Astrocyte (in vitro differentiated cells and primary cell): ENCODE measurements at regions not wholly inside any gene's neighbourhood (a gene's known extent, or its start where the extent isn't known, plus 50 kb on each side); places are given as distances from the start of the nearest gene placed in this dataset.

Source experiments
- DNase-seq: peaks from one replicate; pipeline ENCODE4 v3.0.0-alpha.2; 2010; ENCODE audit warnings: low read depth
- FAIRE-seq: peaks from 2 replicates; lab custom pipeline; 2011; peaks lifted over from hg19 to GRCh38; lab: Jason Lieb, UNC
- H2AFZ ChIP-seq: 2 replicates; pipeline ENCODE4 v1.6.0; 2012; ENCODE audit warnings: low read depth, low read length, inconsistent platforms
- H3K27ac ChIP-seq: 2 replicates; pipeline ENCODE4 v1.5.1; 2011; ENCODE audit warnings: low read depth, low read length, inconsistent platforms
- H3K27me3 ChIP-seq: 2 replicates; pipeline ENCODE4 v1.6.0; 2011; ENCODE audit warnings: low read length, inconsistent platforms; ENCODE audit not compliant: insufficient read depth
- H3K36me3 ChIP-seq: 2 replicates; pipeline ENCODE4 v1.5.1; 2011; ENCODE audit warnings: low read length, inconsistent platforms; ENCODE audit not compliant: insufficient read depth
- H3K4me1 ChIP-seq: 2 replicates; pipeline ENCODE4 v1.5.1; 2011; ENCODE audit warnings: low read length, inconsistent platforms; ENCODE audit not compliant: insufficient read depth
- H3K4me2 ChIP-seq: 2 replicates; pipeline ENCODE4 v1.6.0; 2012; ENCODE audit warnings: low read length, inconsistent platforms
- H3K4me3 ChIP-seq: 2 replicates; pipeline ENCODE4 v1.5.1; 2011; ENCODE audit warnings: low read depth, mild to moderate bottlenecking, low read length, inconsistent platforms; ENCODE audit not compliant: insufficient read depth
- H3K79me2 ChIP-seq: 2 replicates; pipeline ENCODE4 v1.6.0; 2012; ENCODE audit warnings: mild to moderate bottlenecking, low read length, inconsistent platforms; ENCODE audit not compliant: insufficient read depth
- H3K9ac ChIP-seq: 2 replicates; pipeline ENCODE4 v1.6.0; 2012; ENCODE audit warnings: mild to moderate bottlenecking, low read length, inconsistent platforms
- H3K9me3 ChIP-seq: 2 replicates; pipeline ENCODE4 v1.5.1; 2012; ENCODE audit warnings: low read depth, mild to moderate bottlenecking, low read length, inconsistent platforms; ENCODE audit not compliant: insufficient read depth
- H4K20me1 ChIP-seq: 2 replicates; pipeline ENCODE4 v1.6.0; 2012; ENCODE audit warnings: low read length, inconsistent platforms; ENCODE audit not compliant: insufficient read depth
- H3K27ac Mint-ChIP-seq: one replicate; pipeline ENCODE4 v1.8.0; 2021; ENCODE audit warnings: mild to moderate bottlenecking, mixed read lengths; ENCODE audit not compliant: unreplicated experiment
- H3K27me3 Mint-ChIP-seq: one replicate; pipeline ENCODE4 v1.8.0; 2021; ENCODE audit warnings: low read depth, mixed read lengths; ENCODE audit not compliant: unreplicated experiment
- H3K36me3 Mint-ChIP-seq: one replicate; pipeline ENCODE4 v1.8.0; 2021; ENCODE audit warnings: low read depth, mixed read lengths; ENCODE audit not compliant: unreplicated experiment
- H3K4me1 Mint-ChIP-seq: one replicate; pipeline ENCODE4 v1.8.0; 2021; ENCODE audit warnings: low read depth, mixed read lengths; ENCODE audit not compliant: unreplicated experiment
- H3K4me3 Mint-ChIP-seq: one replicate; pipeline ENCODE4 v1.8.0; 2021; ENCODE audit warnings: mild to moderate bottlenecking, moderate library complexity, mixed read lengths; ENCODE audit not compliant: unreplicated experiment
- H3K9me3 Mint-ChIP-seq: one replicate; pipeline ENCODE4 v1.8.0; 2021; ENCODE audit warnings: mild to moderate bottlenecking, mixed read lengths; ENCODE audit not compliant: unreplicated experiment
- EZH2 ChIP-seq: IDR thresholded peaks from 2 replicates; pipeline ENCODE4 v1.6.1; 2012; ENCODE audit warnings: mild to moderate bottlenecking, low read length, inconsistent platforms; ENCODE audit not compliant: insufficient read depth
- TF ChIP-seq, protein P1 (sequence below): IDR thresholded peaks from 2 replicates; pipeline ENCODE4 v1.5.1; 2011; ENCODE audit warnings: low read depth, mild to moderate bottlenecking, inconsistent platforms, low read length, moderate library complexity; ENCODE audit not compliant: insufficient read depth

- Histone ChIP-seq H3K27ac (no peak overlapping the region), H3K79me2 (no peaks in the 10 kb centered on the region), H2AFZ (no peak overlapping the region), H3K4me2 (no peak overlapping the region), H4K20me1 (no peaks in the 10 kb centered on the region), H3K9ac (no peak overlapping the region), H3K9me3 (no peaks in the 10 kb centered on the region), H3K27me3 (no peaks in the 10 kb centered on the region), H3K4me3 (no peak overlapping the region), H3K4me1 (no peaks in the 10 kb centered on the region), H3K36me3 (no peaks in the 10 kb centered on the region)
- FAIRE-seq (no peak), DNase-seq (no peak)
- no peaks in the 10 kb centered on the region for H3K27me3 Mint-ChIP-seq
- H3K36me3 Mint-ChIP-seq, result no peaks in the 10 kb centered on the region
- no peaks in the 10 kb centered on the region for H3K9me3 Mint-ChIP-seq
- no peak overlapping the region for H3K4me3 Mint-ChIP-seq
- no peaks in the 10 kb centered on the region for H3K4me1 Mint-ChIP-seq
- TF ChIP-seq, protein P1, sequence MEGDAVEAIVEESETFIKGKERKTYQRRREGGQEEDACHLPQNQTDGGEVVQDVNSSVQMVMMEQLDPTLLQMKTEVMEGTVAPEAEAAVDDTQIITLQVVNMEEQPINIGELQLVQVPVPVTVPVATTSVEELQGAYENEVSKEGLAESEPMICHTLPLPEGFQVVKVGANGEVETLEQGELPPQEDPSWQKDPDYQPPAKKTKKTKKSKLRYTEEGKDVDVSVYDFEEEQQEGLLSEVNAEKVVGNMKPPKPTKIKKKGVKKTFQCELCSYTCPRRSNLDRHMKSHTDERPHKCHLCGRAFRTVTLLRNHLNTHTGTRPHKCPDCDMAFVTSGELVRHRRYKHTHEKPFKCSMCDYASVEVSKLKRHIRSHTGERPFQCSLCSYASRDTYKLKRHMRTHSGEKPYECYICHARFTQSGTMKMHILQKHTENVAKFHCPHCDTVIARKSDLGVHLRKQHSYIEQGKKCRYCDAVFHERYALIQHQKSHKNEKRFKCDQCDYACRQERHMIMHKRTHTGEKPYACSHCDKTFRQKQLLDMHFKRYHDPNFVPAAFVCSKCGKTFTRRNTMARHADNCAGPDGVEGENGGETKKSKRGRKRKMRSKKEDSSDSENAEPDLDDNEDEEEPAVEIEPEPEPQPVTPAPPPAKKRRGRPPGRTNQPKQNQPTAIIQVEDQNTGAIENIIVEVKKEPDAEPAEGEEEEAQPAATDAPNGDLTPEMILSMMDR, result no peak
- TF ChIP-seq EZH2, result no peak
- no peak overlapping the region for H3K27ac Mint-ChIP-seq
Observed at GRCh38 chr10:60488111-60488669, 98.5 kb upstream of the ANK3 start.

DNA sequence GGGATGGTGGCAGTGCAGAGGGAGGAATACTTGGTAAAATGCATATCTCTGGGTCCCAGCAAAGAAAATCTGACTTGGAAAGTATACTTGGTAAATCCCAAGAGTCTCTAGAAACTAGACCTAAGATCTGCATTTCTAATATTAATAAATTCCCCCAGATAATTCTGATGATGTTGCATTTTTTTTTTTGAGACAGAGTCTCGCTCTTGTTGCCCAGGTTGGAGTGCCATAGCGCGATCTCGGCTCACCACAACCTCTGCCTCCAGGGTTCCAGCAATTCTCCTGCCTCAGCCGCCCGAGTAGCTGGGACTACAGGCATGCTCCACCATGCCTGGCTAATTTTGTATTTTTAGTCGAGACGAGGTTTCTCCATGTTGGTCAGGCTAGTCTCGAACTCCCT lies 97.9 kb upstream of the ANK3 start:
- Histone ChIP-seq H3K79me2 (no peaks in the 10 kb centered on the region), H3K9me3 (no peaks in the 10 kb centered on the region), H3K27me3 (no peaks in the 10 kb centered on the region), H3K4me1 (no peaks in the 10 kb centered on the region), H3K4me3 (no peak overlapping the region), H3K36me3 (no peaks in the 10 kb centered on the region), H2AFZ (no peak overlapping the region), H4K20me1 (no peaks in the 10 kb centered on the region), H3K9ac (no peak overlapping the region), H3K27ac (no peak overlapping the region), H3K4me2 (no peak overlapping the region)
- no peak overlapping the region for H3K4me3 Mint-ChIP-seq
- H3K4me1 Mint-ChIP-seq, result no peaks in the 10 kb centered on the region
- no peak for FAIRE-seq
- no peaks in the 10 kb centered on the region for H3K9me3 Mint-ChIP-seq
- no peaks in the 10 kb centered on the region for H3K27me3 Mint-ChIP-seq
- TF ChIP-seq, protein P1, result no peak
- no peak for TF ChIP-seq EZH2
- H3K27ac Mint-ChIP-seq, result no peak overlapping the region
- no peak for DNase-seq
- no peaks in the 10 kb centered on the region for H3K36me3 Mint-ChIP-seq

- Histone ChIP-seq H3K79me2 (no peaks in the 10 kb centered on the region), H3K36me3 (no peaks in the 10 kb centered on the region), H3K27me3 (no peaks in the 10 kb centered on the region), H4K20me1 (no peaks in the 10 kb centered on the region), H2AFZ (no peak overlapping the region), H3K27ac (no peak overlapping the region), H3K9me3 (no peaks in the 10 kb centered on the region), H3K4me2 (no peak overlapping the region), H3K4me1 (peaks cover 13% of the 10 kb centered on the region), H3K9ac (no peak overlapping the region), H3K4me3 (no peak overlapping the region)
- Mint-ChIP-seq H3K9me3 (no peaks in the 10 kb centered on the region), H3K4me3 (no peak overlapping the region), H3K4me1 (peaks cover 10% of the 10 kb centered on the region), H3K36me3 (no peaks in the 10 kb centered on the region), H3K27ac (no peak overlapping the region), H3K27me3 (no peaks in the 10 kb centered on the region)
- no peak for TF ChIP-seq EZH2
- TF ChIP-seq, protein P1, result no peak
- no peak for DNase-seq
- FAIRE-seq, result no peak
Observed at GRCh38 chr10:60485025-60485424, 95.3 kb upstream of the ANK3 start.
